ACHN (cell line): ENCODE measurements at regions not wholly inside any gene's neighbourhood (a gene's known extent, or its start where the extent isn't known, plus 50 kb on each side); places are given as distances from the start of the nearest gene placed in this dataset.
"Not testable (repeated sequence)": the region's sequence is repeated elsewhere in the genome, so short reads cannot be mapped to it uniquely, and the experiment has no call there.

Experiments
- DNase-seq: peaks from one replicate; pipeline ENCODE4 v3.0.0-alpha.2; 2015
- in situ Hi-C: cut with HindIII; loops from 2 replicates; pipeline ENCODE4 v1.10.0; 2017; ENCODE audit warnings: low sequenced_read_pairs, low pct_ligation_motif_present, low pct_unique_long_range_greater_than_20kb

DNA sequence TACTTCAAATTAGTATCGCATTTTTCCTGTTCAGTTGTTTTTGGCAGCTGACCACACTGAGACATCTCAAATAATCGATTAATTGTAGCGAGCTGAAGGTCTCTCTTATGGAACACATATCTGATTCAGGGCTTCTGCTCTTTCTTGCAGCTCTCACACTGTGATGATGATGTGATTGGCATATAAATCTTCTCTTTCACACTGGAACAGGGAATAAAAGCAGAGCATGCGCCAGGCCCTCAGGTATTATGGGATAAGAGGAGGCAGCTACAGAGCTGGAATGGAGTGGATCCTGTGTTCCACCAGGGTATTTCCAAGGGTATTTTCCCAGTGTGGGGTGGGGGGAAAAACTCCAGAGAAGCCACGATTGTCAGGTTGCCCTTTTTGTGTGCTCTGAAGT is 265.4 kb upstream of the CASK start:
- in situ Hi-C loops = no loop called here
- DNase-seq = no peak

DNA sequence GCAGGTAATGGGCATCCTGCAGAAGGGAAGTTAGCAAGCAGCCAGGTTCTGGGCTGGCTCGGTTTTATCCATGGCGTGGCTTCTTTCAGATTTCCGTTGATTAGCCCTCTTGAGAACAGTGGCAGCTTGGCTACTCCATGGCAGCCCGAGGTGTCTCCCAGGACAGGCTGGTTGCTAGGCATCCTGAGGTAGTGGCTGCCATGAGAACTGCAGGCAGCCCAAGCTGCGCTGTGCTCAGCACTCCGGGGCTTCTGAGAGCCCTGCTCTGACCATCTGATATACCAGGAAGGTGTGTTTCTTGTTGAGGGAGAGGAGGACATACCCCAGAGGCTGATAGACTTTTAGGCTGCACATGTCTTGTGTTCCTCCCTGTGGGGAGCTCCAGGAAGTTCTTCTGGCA is 253.4 kb upstream of the CASK start:
- in situ Hi-C loops = no loop called here
- DNase-seq = no peak

DNA sequence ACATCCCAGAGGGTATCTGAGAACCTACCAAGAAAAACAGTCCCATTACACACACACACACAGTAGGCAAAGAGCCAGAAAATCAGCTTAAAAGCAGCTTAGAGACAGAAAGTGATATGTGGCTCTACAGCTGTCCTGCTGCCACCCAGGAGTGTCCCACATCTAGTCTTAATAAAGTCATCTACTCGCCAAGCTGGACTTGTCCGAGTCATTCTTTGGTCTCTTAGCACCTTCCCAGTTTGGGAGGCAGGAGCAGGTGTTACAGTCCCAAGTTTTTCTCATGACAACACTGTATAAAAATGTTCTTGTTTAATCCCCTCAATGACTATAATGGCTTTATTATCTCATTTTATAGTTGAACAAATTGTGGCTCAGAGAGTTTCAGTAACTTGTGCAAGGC is 252.5 kb upstream of the CASK start:
- DNase-seq = no peak
- in situ Hi-C loops = no loop called here

DNA sequence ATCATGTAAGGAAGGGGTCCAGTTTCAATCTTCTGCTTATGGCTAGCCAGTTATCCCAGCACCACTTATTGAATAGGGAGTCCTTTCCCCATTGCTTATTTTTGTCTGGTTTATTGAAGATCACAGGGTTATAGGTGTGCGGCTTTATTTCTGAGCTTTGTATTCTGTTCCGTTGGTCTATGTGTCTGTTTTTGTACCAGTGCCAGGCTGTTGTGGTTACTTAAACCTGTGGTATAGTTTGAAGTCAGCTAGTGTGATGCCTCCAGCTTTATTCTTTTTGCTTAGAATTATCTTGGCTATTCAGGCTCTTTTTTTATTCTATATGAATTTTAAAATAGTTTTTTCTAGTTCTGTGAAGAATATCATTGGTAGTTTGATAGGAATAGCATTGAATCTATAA is 234.6 kb upstream of the CASK start:
- in situ Hi-C loops, DNase-seq: not testable (repeated sequence)

DNA sequence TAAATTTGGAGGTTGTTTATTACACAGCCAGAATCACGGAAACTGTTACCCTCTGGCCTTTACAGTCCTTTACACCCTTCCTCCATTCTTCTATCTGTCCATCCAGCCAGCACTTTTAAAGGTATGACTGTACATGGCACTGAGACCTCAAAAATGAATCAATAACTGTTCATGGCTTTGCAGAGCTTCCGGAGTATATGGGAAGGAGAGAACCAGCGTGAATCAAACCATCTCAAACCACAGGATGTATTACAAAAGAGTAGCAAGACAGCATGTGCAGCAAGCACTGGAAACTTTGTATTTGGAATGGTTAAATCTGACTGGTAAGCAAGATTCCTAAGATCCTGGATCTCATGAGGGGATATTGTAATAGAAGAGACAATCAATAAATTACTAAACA is 228.5 kb upstream of the CASK start:
- no peak for DNase-seq
- in situ Hi-C loops = no loop called here

GRCh38 chrX:42149765-42150164 is 226.4 kb upstream of the CASK start:
- in situ Hi-C loops = no loop called here
- DNase-seq = no peak

DNA sequence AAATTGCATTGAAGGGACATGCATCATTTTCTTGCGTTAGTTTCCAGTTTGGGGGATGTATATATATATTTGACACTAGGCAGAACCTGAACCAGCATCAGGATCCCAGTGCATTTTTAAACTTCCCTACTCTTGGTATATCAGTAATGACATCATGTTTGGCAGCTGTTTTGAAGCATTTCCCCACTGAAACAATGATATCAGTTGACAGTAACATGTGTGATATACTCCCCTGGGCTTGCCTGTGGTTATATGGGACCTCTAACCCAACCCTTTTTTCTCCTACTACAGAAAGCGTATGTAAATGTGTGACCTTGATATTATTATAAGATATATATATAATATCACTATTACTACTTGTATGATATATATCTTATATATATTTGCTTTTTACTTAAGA is 225.9 kb upstream of the CASK start:
- DNase-seq = no peak
- in situ Hi-C loops = no loop called here

DNA sequence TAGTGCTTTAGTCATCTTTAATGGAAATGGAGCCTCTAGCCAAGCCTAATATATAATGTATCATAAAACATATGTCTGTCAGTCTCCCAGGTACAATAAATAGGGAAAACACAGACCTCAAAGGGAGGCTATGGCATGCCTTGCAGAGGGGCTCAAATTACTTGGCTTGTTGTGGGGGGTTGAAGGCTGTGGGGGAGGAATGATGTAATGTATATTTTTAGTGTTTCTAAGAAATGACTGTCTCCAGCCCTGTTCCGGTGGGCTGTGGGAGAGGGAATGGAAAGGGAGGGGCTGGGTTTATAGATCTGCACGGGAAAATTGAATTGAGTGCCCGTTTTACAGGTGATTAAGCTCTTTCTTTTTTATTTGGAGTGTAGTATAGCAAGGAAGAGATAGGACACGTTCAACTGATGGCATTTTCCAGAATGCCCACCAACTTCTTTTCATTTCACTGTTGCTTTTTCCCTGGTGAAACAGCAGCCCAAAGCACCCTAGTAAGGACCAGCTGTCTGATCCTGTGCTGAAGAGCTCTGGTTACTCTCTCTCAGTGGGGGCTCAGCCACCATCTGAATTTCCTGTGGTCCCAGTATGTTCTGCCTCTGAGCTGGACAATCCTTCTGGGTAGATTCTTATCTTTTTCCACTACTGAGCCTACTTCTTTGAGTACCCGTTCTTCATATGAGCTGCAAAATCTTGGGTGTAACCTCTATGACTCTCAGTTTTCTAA is 220.7 kb upstream of the CASK start:
- no peak for DNase-seq
- in situ Hi-C loops = no loop called here

DNA sequence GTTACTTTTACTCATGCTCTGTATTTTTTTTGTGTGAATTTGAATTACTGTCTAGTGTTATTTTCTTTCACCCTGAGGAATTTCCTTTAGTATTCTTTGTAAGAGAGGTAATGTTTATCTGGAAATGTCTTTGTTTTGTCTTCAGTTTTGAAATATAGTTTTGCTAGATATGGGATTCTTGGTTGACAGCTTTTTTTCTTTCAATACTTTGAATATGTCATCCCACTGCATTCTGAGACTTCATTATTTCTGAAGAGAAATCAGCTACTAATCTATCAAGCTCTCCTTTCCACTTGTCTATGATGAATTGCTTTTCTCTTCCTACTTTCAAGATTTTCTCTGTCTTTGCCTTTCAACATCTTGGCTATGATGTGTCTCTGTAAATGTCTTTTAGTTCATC is 217.0 kb upstream of the CASK start:
- DNase-seq = no peak
- in situ Hi-C loops = no loop called here

DNA sequence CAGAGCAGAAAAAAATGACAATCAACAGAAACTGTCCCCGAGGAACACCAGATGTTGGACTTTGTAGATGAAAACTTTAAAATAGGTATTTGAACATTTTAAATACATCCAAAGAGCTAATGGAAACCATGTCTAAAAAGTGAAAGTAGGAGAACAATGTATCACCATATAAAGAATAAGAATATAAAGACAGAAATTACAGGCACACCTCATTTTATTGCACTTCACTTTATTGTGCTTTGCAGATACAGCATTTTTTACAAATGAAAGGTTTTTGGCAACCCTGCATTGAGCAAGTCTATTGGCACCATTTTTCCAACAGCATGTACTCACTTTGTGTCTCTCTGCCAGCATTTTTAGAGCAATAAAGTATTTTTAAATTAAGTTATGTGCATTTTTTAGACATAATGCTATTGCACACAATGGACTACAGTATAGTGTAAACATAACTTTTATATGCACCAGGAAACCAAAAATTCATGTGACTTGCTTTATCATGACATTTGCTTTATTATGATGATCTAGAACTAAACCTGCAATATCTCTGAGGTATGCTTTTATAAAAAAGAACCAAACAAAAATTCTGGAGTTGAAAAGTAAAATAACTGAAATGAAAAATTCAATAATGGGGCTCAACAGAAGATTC is 212.4 kb upstream of the CASK start:
- in situ Hi-C loops = no loop called here
- no peak for DNase-seq

GRCh38 chrX:42131856-42132255 is 208.5 kb upstream of the CASK start:
- in situ Hi-C loops = no loop called here
- DNase-seq = no peak

DNA sequence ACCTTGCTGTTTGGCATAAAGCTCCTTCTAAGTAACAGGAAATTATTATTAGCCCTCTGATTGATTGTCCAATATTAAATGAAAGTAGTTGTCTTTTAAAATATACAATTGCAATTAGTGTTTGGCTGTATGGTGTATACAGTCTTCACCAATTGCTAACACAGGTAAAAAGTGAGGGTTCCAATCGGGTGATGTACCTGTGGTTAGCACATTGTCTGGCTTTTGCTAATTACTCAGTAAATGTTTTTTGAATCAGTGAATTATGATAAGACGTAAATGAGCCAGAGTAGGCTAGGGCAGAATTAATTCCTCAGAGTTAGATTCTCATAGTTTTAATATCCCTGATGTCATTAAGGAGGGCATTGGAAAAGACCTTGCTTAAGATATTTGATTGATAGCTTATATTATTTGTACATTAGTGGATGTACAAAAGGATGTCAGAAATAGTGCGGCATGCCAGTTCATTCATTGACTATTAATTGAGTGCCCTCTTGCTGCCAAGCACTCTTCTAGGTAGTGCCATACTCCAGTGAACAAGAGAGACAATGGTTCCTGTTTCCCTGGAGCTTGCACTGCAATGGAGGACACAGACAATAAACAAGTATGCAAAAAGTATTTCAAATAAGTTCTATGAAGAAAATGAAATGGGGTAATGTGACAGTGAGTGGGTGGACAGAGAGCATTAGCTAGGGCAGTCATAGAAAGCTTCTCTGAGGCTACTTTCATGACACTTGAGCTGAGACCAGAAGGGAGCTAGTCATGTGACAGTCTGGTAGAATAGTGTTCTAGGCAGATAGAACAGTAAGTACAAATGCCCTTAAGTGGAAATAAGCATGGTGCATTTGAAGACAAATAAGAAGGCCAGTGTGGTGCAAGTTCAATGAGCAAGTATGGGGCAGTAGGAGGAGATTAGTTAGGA is 205.9 kb upstream of the CASK start:
- in situ Hi-C loops = no loop called here
- DNase-seq = no peak

GRCh38 chrX:42128587-42128986 is 205.2 kb upstream of the CASK start:
- no peak for DNase-seq
- in situ Hi-C loops = no loop called here

DNA sequence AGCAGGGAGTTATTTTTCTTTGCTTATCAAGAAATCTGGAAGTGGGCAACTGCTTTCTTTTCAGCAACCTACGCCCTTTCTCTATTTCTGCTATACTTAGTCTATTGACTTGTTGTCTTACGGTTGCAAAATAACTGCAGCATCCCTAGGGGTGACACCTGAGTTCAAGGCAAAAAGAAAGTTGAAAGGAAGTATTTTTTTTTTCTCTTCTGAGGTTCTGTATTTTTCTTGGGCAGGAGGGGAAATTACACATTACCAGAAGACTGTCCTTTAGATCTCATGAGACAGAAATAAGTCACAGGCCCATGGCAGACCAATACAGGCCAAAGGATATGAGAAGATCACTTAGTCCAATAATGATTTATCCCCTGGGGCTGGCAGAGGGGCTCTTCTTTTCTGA is 204.7 kb upstream of the CASK start:
- in situ Hi-C loops = no loop called here
- no peak for DNase-seq

- DNase-seq = no peak
- in situ Hi-C loops = no loop called here
Measured at GRCh38 chrX:42127563-42127962, 204.2 kb upstream of the CASK start.

- in situ Hi-C loops = no loop called here
- DNase-seq = no peak
Measured at GRCh38 chrX:42123369-42123768, 200.0 kb upstream of the CASK start.

DNA sequence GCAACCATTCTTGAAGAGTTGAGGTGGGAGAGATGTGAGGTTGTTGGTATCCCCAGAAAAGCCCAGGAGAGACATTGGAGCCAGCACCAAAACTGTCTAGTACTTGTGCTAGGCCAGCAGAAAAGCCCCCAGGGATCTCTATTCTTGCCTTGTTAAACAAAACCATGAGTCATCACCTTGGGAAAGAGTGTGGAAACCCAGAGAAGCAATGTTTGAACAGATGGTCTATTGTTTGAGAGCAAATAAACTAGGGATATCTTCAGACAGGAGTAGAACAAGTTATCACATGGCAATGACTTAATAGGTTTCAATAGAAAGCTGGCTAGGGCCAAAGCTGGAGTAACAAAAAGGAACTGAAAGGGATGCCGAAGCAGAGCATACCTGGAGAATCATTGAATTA is 195.7 kb upstream of the CASK start:
- DNase-seq = no peak
- in situ Hi-C loops = no loop called here

DNA sequence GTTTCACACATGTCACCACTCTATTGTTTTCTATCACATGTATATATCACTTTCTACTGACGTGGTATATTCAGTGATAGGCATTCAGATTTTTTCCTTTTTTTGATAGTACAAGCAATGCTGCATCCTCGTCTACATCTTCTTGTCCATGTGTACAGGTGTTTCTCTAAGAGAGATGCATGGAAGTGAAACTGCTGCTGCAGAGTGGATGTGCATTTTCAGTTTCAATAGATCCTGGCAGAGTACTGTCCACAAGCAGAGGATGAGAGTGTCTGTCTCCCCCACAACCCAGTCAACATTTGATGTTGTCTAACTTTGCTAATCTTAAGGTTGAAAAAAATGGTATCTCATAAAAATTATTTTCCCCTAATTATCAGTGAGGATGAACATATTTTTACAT is 194.0 kb upstream of the CASK start:
- in situ Hi-C loops = no loop called here
- DNase-seq = no peak

GRCh38 chrX:42109428-42109827 is 186.1 kb upstream of the CASK start:
- no peak for DNase-seq
- in situ Hi-C loops = no loop called here
